Neuronal stem cell (in vitro differentiated cells): ENCODE measurements at regions not wholly inside any gene's neighbourhood (a gene's known extent, or its start where the extent isn't known, plus 50 kb on each side); places are given as distances from the start of the nearest gene placed in this dataset.
A peak's percentile ranks its signal among the peaks of the same experiment; 100 is the strongest.

Experiments used
- DNase-seq: peaks from one replicate; pipeline ENCODE4 v3.0.0-alpha.2; 2013; ENCODE audit warnings: low spot score
- H2AFZ ChIP-seq: one replicate; pipeline ENCODE4 v1.6.1; 2013; ENCODE audit warnings: mild to moderate bottlenecking, low read length, inconsistent platforms
- H2AK5ac ChIP-seq: 2 replicates; pipeline ENCODE4 v1.6.1; 2013; ENCODE audit warnings: low read depth, mild to moderate bottlenecking, inconsistent platforms, low read length, moderate library complexity, mixed read lengths
- H2BK120ac ChIP-seq: 2 replicates; pipeline ENCODE4 v1.6.1; 2013; ENCODE audit warnings: low read depth, mild to moderate bottlenecking, inconsistent platforms, low read length, moderate library complexity, mixed read lengths
- H2BK12ac ChIP-seq: one replicate; pipeline ENCODE4 v1.6.1; 2013; ENCODE audit warnings: low read length, inconsistent platforms
- H2BK15ac ChIP-seq: 2 replicates; pipeline ENCODE4 v1.6.1; 2013; ENCODE audit warnings: mild to moderate bottlenecking, low read length, inconsistent platforms, mixed read lengths
- H2BK5ac ChIP-seq: one replicate; pipeline ENCODE4 v1.6.1; 2013; ENCODE audit warnings: inconsistent platforms, mild to moderate bottlenecking, low read length, moderate library complexity
- H3K14ac ChIP-seq: one replicate; pipeline ENCODE4 v1.6.1; 2013; ENCODE audit warnings: low read length, inconsistent platforms
- H3K18ac ChIP-seq: 2 replicates; pipeline ENCODE4 v1.6.1; 2013; ENCODE audit warnings: low read length, inconsistent platforms
- H3K23ac ChIP-seq: 2 replicates; pipeline ENCODE4 v1.6.1; 2013; ENCODE audit warnings: low read depth, mild to moderate bottlenecking, mixed read lengths, low read length, inconsistent platforms; ENCODE audit not compliant: poor library complexity
- H3K27ac ChIP-seq: replicated peaks from 3 replicates; pipeline ENCODE4 v1.5.1; 2013; ENCODE audit warnings: low read length, inconsistent platforms
- H3K27me3 ChIP-seq, 3 experiments: 2 replicates each; pipeline ENCODE4 v1.6.1; 2013; ENCODE audit warnings: low read length in 3 of 3, mild to moderate bottlenecking in 2 of 3, inconsistent platforms in 1 of 3, low read depth in 1 of 3, mixed read lengths in 1 of 3, moderate library complexity in 1 of 3; ENCODE audit not compliant: control insufficient read depth in 3 of 3, insufficient read depth in 3 of 3
- H3K36me3 ChIP-seq, 2 donors: replicated peaks in 1 of 2; 2 replicates each; pipeline ENCODE4 v1.6.1; 2013; ENCODE audit warnings: low read length in 2 of 2; ENCODE audit not compliant: control insufficient read depth in 2 of 2, insufficient read depth in 2 of 2
- H3K4ac ChIP-seq: 2 replicates; pipeline ENCODE4 v1.6.1; 2013; ENCODE audit warnings: inconsistent platforms, mild to moderate bottlenecking, low read length, moderate library complexity
- H3K4me1 ChIP-seq, 2 donors: 1 replicate in 1 of 2; 2 replicates in 1 of 2; pipeline ENCODE4 v1.6.1; 2013; ENCODE audit warnings: low read length in 2 of 2, low read depth in 1 of 2; ENCODE audit not compliant: control insufficient read depth in 2 of 2, insufficient read depth in 1 of 2
- H3K4me2 ChIP-seq: one replicate; pipeline ENCODE4 v1.6.1; 2013; ENCODE audit warnings: mild to moderate bottlenecking, low read length, inconsistent platforms; ENCODE audit not compliant: insufficient read depth, poor library complexity, severe bottlenecking
- H3K4me3 ChIP-seq, 2 donors: 2 replicates each; pipeline ENCODE4 v1.5.1; 2013; ENCODE audit warnings: low read length in 2 of 2, mild to moderate bottlenecking in 2 of 2, inconsistent platforms in 1 of 2, moderate library complexity in 1 of 2
- H3K79me1 ChIP-seq: one replicate; pipeline ENCODE4 v1.6.1; 2013; ENCODE audit warnings: low read depth, mild to moderate bottlenecking, inconsistent platforms, low read length, moderate library complexity
- H3K9ac ChIP-seq: one replicate; pipeline ENCODE4 v1.6.1; 2013; ENCODE audit warnings: mild to moderate bottlenecking, low read depth, low read length, inconsistent platforms; ENCODE audit not compliant: poor library complexity
- H3K9me3 ChIP-seq, 2 donors: replicated peaks in 1 of 2; 2 replicates each; pipeline versions ENCODE3 to v1.6.1; 2013; ENCODE audit warnings: low read length in 2 of 2, mild to moderate bottlenecking in 2 of 2, inconsistent platforms in 1 of 2, low read depth in 1 of 2, mixed read lengths in 1 of 2, moderate library complexity in 1 of 2; ENCODE audit not compliant: control insufficient read depth in 2 of 2, insufficient read depth in 1 of 2
- H4K8ac ChIP-seq: one replicate; pipeline ENCODE4 v1.6.1; 2013; ENCODE audit warnings: low read depth, mild to moderate bottlenecking, inconsistent platforms, low read length, moderate library complexity
- H4K91ac ChIP-seq: one replicate; pipeline ENCODE4 v1.6.1; 2013; ENCODE audit warnings: low read length, low read depth, mild to moderate bottlenecking, inconsistent platforms; ENCODE audit not compliant: poor library complexity
- WGBS, 2 donors: extraction: QIAGEN DNeasy Blood & Tissue Kit; methylation state at CpG; one replicate each; pipeline ENCODE4 v1.1.7; 2013; ENCODE audit warnings: missing lambda C conversion rate in 2 of 2, mixed read lengths in 1 of 2; ENCODE audit not compliant: insufficient read length in 2 of 2, insufficient replicate concordance in 1 of 2; ENCODE audit errors: extremely low coverage in 2 of 2; 5-methylcytosine and 5-hydroxymethylcytosine counted together

DNA sequence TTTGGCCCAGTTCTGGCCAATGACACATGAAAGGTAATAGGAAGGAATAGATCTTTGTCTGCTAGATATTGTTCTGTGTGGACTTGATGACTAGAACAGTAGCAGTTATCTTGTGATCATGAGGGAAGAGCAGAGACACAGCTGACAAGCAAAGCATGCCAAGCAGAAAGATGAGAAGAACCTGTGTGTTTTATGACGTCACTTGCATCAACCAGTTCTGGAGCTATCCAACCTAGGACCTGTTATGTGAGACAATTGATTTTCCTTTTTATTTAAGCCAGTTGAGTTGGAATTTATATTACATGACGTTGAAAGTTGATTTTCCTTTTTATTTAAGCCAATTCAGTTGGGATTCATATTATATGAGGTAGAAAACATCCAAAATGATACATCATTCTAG is 143.2 kb downstream of the MCHR2 start:
- Histone ChIP-seq H2BK15ac (no peak overlapping the region), H2AK5ac (no peak overlapping the region), H2BK12ac (no peak overlapping the region), H3K27ac (no peak overlapping the region), H3K14ac (no peak overlapping the region), H2BK120ac (no peak overlapping the region), H3K36me3 (no peaks in the 10 kb centered on the region), H3K9me3 (no peaks in the 10 kb centered on the region), H3K27me3 (no peaks in the 10 kb centered on the region), H4K8ac (no peak overlapping the region), H3K4me2 (no peak overlapping the region), H2AFZ (no peak overlapping the region), H3K9ac (no peak overlapping the region), H3K18ac (no peak overlapping the region), H2BK5ac (no peak overlapping the region), H3K4me1 (no peaks in the 10 kb centered on the region), H3K4ac (no peak overlapping the region), H3K4me3 (no peak overlapping the region), H4K91ac (no peak overlapping the region), H3K23ac (no peak overlapping the region), H3K79me1 (no peaks in the 10 kb centered on the region)
- DNase-seq, result no peak
- WGBS, 2 donors, result no CpG with 5 or more reads among the region's 2 CpGs

DNA sequence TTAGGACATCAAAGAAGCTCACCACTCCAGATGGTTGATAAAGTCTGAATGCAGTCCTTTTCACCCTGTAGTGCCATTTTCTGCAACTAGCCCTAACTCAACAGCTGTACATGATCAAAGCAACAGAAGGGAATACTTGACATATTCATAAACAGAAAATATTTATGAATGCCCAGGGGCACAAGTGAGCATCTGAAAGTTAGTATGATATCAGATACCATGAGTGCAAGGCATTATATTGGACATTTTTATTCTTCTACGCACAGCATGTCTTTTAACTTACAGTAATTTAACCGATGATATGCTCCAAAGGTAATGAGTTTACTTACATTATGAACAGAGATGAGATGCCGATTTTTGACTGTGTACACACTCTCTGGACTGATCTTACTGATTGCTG is 142.0 kb downstream of the MCHR2 start:
- Histone ChIP-seq H2BK15ac (no peak overlapping the region), H3K27me3 (no peaks in the 10 kb centered on the region), H2AFZ (no peak overlapping the region), H3K27ac (no peak overlapping the region), H4K8ac (no peak overlapping the region), H2BK120ac (no peak overlapping the region), H3K4me3 (no peak overlapping the region), H4K91ac (no peak overlapping the region), H3K14ac (no peak overlapping the region), H3K18ac (no peak overlapping the region), H3K9me3 (no peaks in the 10 kb centered on the region), H2BK12ac (no peak overlapping the region), H2AK5ac (no peak overlapping the region), H3K4me1 (no peaks in the 10 kb centered on the region), H3K9ac (no peak overlapping the region), H3K4ac (no peak overlapping the region), H2BK5ac (no peak overlapping the region), H3K36me3 (no peaks in the 10 kb centered on the region), H3K23ac (no peak overlapping the region), H3K4me2 (no peak overlapping the region), H3K79me1 (no peaks in the 10 kb centered on the region)
- WGBS, 2 donors, result no CpG with 5 or more reads among the region's 3 CpGs
- DNase-seq, result no peak

- Histone ChIP-seq H2AK5ac (no peak overlapping the region), H2BK12ac (no peak overlapping the region), H3K23ac (no peak overlapping the region), H3K4me1 (no peaks in the 10 kb centered on the region), H3K4ac (no peak overlapping the region), H4K8ac (no peak overlapping the region), H3K18ac (no peak overlapping the region), H4K91ac (no peak overlapping the region), H3K36me3 (no peaks in the 10 kb centered on the region), H2BK5ac (no peak overlapping the region), H3K27me3 (peaks cover 0 to 15% (median 0%) of the 10 kb centered on the region in 3 experiments), H3K9ac (no peak overlapping the region), H3K79me1 (no peaks in the 10 kb centered on the region), H3K14ac (no peak overlapping the region), H3K4me2 (no peak overlapping the region), H3K4me3 (no peak overlapping the region), H3K27ac (no peak overlapping the region), H3K9me3 (no peaks in the 10 kb centered on the region), H2BK120ac (no peak overlapping the region), H2AFZ (no peak overlapping the region), H2BK15ac (no peak overlapping the region)
- no peak for DNase-seq
- no CpG with 5 or more reads among the region's 3 CpGs for WGBS, 2 donors
Measured at GRCh38 chr6:99867026-99867425, 127.0 kb downstream of the MCHR2 start.

DNA sequence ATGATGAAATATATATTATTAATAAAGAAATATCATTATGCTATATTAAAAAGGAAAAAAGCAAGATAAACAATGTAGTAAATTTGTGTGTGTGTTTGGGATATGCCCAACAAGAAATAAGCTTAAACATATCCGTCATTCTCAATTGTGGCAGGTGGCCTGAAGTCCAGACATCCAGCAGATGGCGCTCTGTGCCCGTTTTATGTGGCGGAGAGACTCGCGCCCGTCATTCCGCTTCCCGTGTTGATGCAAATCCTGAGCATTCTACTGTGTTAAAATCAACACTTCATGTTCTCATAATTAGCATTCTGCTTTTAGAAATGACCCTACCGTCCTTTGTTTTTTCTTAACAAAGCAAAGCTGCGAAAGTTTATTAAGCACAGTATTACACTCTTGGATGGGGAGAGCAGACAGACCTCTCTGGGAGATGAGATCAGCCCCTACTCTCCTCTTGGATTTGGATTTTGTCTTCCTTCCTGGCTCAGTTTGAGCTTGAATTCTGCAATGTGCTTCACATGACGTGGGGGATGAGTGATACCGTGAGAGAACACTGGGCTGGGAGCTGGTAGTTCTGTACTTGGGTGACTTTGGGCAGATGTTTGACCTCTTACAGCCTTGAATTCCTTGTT is 125.8 kb downstream of the MCHR2 start:
- Histone ChIP-seq H2BK12ac (no peak overlapping the region), H3K4me1 (no peaks in the 10 kb centered on the region), H3K36me3 (no peaks in the 10 kb centered on the region), H3K27ac (no peak overlapping the region), H3K18ac (no peak overlapping the region), H2BK5ac (no peak overlapping the region), H3K23ac (no peak overlapping the region), H2AFZ (peak overlapping the region; percentile 65), H3K14ac (no peak overlapping the region), H3K9ac (no peak overlapping the region), H2AK5ac (no peak overlapping the region), H3K4me2 (no peak overlapping the region), H3K4ac (no peak overlapping the region), H2BK120ac (no peak overlapping the region), H4K8ac (no peak overlapping the region), H2BK15ac (no peak overlapping the region), H4K91ac (no peak overlapping the region), H3K4me3 (no peak overlapping the region), H3K27me3 (peaks cover 0 to 15% (median 0%) of the 10 kb centered on the region in 3 experiments), H3K9me3 (no peaks in the 10 kb centered on the region), H3K79me1 (no peaks in the 10 kb centered on the region)
- peak; percentile 78 for DNase-seq
- WGBS, 2 donors, result no CpG with 5 or more reads among the region's 13 CpGs
